ENCODE measurements at regions not wholly inside any gene's neighbourhood (a gene's known extent, or its start where the extent isn't known, plus 50 kb on each side); places are given as distances from the start of the nearest gene placed in this dataset.

- TF ChIP-seq CTCF (IDR thresholded peaks at IDR 0.05) = no peak
- TF ChIP-seq POLR2A (IDR thresholded peaks at IDR 0.05) = no peak
These were observed 83.0 kb downstream of the LLPH start for GRCh38 chr12:66047411-66048021.

Data from body of pancreas (tissue), 4 donors.